ENCODE measurements at regions not wholly inside any gene's neighbourhood (a gene's known extent, or its start where the extent isn't known, plus 50 kb on each side); places are given as distances from the start of the nearest gene placed in this dataset.

DNA sequence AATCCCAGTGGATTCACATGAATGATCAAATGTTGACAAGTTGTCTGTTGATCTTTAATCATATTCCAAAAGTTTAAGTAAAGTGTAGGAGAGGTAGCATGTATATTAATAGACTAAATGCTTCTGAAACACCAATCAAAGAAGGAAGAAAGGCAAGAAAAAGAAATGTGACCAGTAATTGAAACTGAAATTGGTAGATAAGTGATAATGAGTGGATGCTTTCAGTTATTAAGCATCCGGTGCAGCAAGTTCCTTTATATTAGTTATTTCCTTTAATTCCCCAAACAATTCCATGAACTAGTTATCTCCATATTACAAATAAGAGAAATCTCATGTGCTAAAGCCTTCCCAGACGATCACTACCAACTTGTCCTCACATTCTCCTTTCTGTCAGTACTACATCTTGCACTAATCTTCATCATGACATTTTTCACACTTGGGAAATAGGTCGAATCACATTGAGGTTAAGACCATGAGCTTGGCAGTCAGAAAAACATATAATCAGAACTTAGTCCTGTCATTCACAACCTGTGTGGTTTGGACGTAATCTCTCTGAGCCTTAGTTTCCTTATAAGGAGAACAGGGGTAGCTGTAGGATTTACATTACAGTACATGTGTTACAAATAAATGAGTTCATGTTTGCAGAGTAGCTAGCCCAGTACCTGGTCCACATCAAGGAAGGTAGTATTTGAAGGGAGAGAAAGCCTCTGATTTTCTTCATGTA lies 182.1 kb downstream of the NOL4 start:
- Mint-ChIP-seq H3K9me3 (no peaks in the 10 kb centered on the region), H3K27me3 (no peaks in the 10 kb centered on the region), H3K27ac (no peak overlapping the region), H3K4me3 (no peak overlapping the region), H3K4me1 (ENCODE audit: low read depth) (no peaks in the 10 kb centered on the region), H3K36me3 (ENCODE audit: low read depth) (no peaks in the 10 kb centered on the region)
- intact Hi-C loops (cut with micrococcal nuclease): no loop called here

DNA sequence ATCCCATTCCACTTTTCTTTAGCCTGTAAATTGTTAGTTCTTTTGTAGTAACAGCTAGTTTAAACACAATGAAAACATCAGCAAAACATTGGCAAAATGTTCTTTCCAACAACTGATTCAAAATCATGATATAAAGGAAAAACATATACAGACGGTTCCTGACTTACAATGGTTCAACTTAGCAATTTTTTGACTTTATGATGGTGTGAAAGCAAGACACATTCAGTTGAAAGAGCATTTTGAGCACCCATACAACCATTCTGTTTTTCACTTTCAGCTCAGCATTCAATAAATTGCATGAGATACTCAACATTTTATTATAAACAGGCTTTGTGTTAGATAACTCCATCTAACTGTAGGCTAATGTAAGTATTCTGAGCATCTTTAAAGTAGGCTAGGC lies 185.1 kb downstream of the NOL4 start:
- no peak overlapping the region for H3K27ac Mint-ChIP-seq
- H3K4me3 Mint-ChIP-seq: no peak overlapping the region

DNA sequence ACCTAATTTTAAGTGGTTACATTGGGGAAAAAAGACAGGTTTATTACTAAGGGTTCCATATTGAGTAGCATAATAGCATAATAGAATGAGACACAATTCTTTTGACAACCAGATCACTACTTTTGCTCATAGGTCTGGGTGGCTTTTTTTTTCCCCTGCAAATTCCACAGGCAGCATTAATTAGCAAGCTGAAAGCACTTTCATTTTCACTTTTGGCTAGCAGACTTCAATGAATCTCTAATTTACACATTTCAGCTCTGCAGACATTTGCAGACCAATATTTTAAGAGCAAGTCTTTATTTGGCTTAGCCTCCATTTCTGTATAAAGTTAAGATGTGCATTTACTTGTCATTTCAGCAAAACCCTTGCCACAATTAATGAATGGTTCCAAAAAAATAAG lies 185.5 kb downstream of the NOL4 start:
- intact Hi-C loops (cut with micrococcal nuclease): no loop called here
- no peak overlapping the region for H3K27ac Mint-ChIP-seq

More for the DNA sequence above, 185.1 kb downstream of the NOL4 start:
- Mint-ChIP-seq H3K4me1 (ENCODE audit: low read depth) (no peaks in the 10 kb centered on the region), H3K9me3 (no peaks in the 10 kb centered on the region), H3K27me3 (no peaks in the 10 kb centered on the region), H3K36me3 (ENCODE audit: low read depth) (no peaks in the 10 kb centered on the region)
- intact Hi-C loops (cut with micrococcal nuclease): no loop called here

GRCh38 chr18:34038086-34038485 lies 186.6 kb downstream of the NOL4 start:
- H3K27ac Mint-ChIP-seq: no peak overlapping the region
- H3K4me1 Mint-ChIP-seq (ENCODE audit: low read depth): no peaks in the 10 kb centered on the region
- H3K9me3 Mint-ChIP-seq: no peaks in the 10 kb centered on the region
- no peak overlapping the region for H3K4me3 Mint-ChIP-seq
- intact Hi-C loops (cut with micrococcal nuclease): no loop called here
- H3K36me3 Mint-ChIP-seq (ENCODE audit: low read depth): no peaks in the 10 kb centered on the region
- no peaks in the 10 kb centered on the region for H3K27me3 Mint-ChIP-seq

More for the DNA sequence above, 185.5 kb downstream of the NOL4 start:
- Mint-ChIP-seq H3K27me3 (no peaks in the 10 kb centered on the region), H3K4me3 (no peak overlapping the region), H3K4me1 (ENCODE audit: low read depth) (no peaks in the 10 kb centered on the region), H3K36me3 (ENCODE audit: low read depth) (no peaks in the 10 kb centered on the region), H3K9me3 (no peaks in the 10 kb centered on the region)

DNA sequence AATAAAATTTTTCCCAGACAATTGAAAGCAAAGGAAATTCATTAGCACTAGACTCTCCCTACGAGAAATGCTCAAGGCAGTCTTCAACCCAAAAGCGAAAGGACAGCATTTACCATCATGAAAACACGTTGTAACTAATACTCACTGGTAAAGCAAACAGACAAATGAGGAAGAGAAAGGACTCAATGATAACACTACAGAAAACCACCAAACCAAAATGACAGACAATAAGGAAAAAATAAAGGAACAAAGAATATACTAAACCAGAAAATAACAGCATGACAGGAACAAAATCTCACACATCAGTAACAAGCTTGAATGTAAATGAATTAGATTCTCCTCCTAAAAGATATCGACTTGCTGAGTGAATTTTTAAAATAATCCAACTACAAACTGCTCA lies 190.7 kb downstream of the NOL4 start:
- no peaks in the 10 kb centered on the region for H3K4me1 Mint-ChIP-seq (ENCODE audit: low read depth)
- no peaks in the 10 kb centered on the region for H3K36me3 Mint-ChIP-seq (ENCODE audit: low read depth)
- intact Hi-C loops (cut with micrococcal nuclease): no loop called here
- no peaks in the 10 kb centered on the region for H3K9me3 Mint-ChIP-seq
- no peaks in the 10 kb centered on the region for H3K27me3 Mint-ChIP-seq
- no peak overlapping the region for H3K4me3 Mint-ChIP-seq
- no peak overlapping the region for H3K27ac Mint-ChIP-seq

GRCh38 chr18:34031810-34032209 lies 192.9 kb downstream of the NOL4 start:
- Mint-ChIP-seq H3K9me3 (no peaks in the 10 kb centered on the region), H3K4me3 (no peak overlapping the region), H3K36me3 (ENCODE audit: low read depth) (no peaks in the 10 kb centered on the region), H3K27ac (no peak overlapping the region), H3K27me3 (no peaks in the 10 kb centered on the region), H3K4me1 (ENCODE audit: low read depth) (no peaks in the 10 kb centered on the region)
- intact Hi-C loops (cut with micrococcal nuclease): no loop called here

GRCh38 chr18:34028324-34028723 lies 196.4 kb downstream of the NOL4 start:
- intact Hi-C loops (cut with micrococcal nuclease): no loop called here
- Mint-ChIP-seq H3K4me3 (no peak overlapping the region), H3K9me3 (no peaks in the 10 kb centered on the region), H3K4me1 (ENCODE audit: low read depth) (no peaks in the 10 kb centered on the region), H3K27me3 (no peaks in the 10 kb centered on the region), H3K36me3 (ENCODE audit: low read depth) (no peaks in the 10 kb centered on the region), H3K27ac (no peak overlapping the region)

DNA sequence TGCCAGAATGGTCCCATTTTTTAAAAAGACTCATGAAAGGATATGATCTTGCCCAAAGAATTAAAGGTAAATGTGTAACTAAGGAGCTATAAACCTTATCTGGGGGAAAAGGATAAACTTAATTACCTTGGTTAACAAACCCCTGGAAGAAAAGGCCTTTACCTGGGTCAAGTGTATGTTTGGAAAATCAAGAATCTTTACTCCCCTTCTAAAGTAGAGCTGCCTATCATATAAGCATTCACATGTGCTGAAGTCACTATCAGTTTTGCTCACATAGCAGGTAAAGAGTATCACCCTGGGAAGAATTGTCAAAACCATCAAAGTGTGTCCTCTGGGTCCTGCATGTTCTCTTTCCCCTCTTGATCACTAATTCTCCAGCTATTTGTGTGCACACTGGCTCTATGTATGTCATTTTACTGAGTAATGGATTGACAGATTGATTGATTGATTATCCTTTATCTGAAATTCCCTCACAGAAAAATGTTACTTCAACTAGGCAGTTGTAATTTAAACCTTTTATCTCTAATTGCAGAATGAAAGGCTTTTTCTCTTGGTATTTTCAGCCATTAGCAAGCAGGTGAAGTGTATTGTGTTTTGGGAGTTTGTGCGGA lies 199.4 kb downstream of the NOL4 start:
- intact Hi-C loops (cut with micrococcal nuclease): no loop called here
- H3K4me3 Mint-ChIP-seq: no peak overlapping the region
- no peak overlapping the region for H3K27ac Mint-ChIP-seq
- no peaks in the 10 kb centered on the region for H3K4me1 Mint-ChIP-seq (ENCODE audit: low read depth)
- no peaks in the 10 kb centered on the region for H3K36me3 Mint-ChIP-seq (ENCODE audit: low read depth)
- H3K27me3 Mint-ChIP-seq: no peaks in the 10 kb centered on the region
- no peaks in the 10 kb centered on the region for H3K9me3 Mint-ChIP-seq

DNA sequence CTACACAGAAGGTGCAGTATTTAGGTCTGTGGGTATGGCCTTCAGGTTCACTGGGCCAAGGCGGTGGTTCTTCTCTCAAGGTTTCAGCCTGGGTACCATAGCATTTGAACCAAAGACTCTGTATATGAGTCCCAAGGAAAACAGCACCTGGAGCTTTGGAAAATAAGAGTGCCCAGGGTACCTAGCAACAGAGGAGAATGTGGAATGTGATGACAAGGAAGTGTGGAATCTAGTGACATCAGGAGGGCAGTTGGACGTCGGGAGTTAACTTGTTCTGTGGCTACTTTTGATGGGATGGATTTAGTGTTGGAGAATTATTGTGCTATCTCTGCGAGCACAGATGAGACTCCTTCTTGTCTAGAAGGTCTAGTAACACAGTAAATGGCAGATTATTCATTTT lies 201.2 kb downstream of the NOL4 start:
- Mint-ChIP-seq H3K4me3 (no peak overlapping the region), H3K27me3 (no peaks in the 10 kb centered on the region), H3K36me3 (ENCODE audit: low read depth) (no peaks in the 10 kb centered on the region), H3K9me3 (no peaks in the 10 kb centered on the region), H3K4me1 (ENCODE audit: low read depth) (no peaks in the 10 kb centered on the region), H3K27ac (no peak overlapping the region)
- intact Hi-C loops (cut with micrococcal nuclease): no loop called here

DNA sequence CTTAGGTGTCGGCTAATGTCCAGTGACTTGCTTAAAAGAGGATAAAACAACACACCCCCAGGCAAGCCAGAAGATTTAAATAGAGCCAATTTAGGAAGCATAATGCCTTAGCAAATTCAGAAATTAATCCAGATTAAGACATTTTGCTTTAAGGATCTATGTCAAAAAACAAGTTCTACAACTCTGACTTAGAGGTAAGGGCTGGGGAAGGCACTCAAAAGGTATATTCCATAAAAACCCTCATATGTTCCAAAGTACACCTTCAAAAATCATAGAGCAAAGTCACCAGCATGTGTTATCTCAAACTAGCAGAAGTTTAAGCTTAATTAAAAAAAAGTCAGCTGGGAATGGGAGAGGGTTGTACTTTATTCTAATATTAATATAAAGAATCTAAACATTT lies 206.4 kb downstream of the NOL4 start:
- Mint-ChIP-seq H3K27ac (no peak overlapping the region), H3K4me3 (no peak overlapping the region), H3K9me3 (no peaks in the 10 kb centered on the region), H3K36me3 (ENCODE audit: low read depth) (no peaks in the 10 kb centered on the region), H3K27me3 (no peaks in the 10 kb centered on the region), H3K4me1 (ENCODE audit: low read depth) (no peaks in the 10 kb centered on the region)
- intact Hi-C loops (cut with micrococcal nuclease): no loop called here

DNA sequence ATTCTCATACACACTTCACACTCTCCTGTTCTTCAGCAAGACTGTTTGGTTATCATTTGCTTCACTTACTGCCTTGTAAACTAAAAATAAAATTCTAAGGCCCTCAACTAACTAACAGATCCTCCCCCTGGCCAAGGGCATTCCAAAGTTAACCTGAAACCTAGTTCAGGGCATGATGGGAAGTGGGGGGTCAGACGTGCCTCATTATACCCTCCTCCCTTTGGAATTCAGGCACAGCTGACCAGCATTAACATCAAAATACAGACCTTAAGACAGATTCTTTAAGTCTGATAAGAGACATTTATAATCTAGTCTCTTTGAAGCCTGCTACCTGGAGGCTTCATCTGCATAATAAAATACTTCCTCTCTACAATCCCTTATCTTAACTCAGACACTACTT lies 221.0 kb downstream of the NOL4 start:
- intact Hi-C loops (cut with micrococcal nuclease): no loop called here
- Mint-ChIP-seq H3K4me3 (no peak overlapping the region), H3K9me3 (peaks cover 8% of the 10 kb centered on the region), H3K36me3 (ENCODE audit: low read depth) (no peaks in the 10 kb centered on the region), H3K4me1 (ENCODE audit: low read depth) (no peaks in the 10 kb centered on the region), H3K27ac (no peak overlapping the region), H3K27me3 (no peaks in the 10 kb centered on the region)

- intact Hi-C loops (cut with micrococcal nuclease): no loop called here
- Mint-ChIP-seq H3K4me1 (ENCODE audit: low read depth) (no peaks in the 10 kb centered on the region), H3K9me3 (peaks cover 8% of the 10 kb centered on the region), H3K27me3 (no peaks in the 10 kb centered on the region), H3K4me3 (no peak overlapping the region), H3K36me3 (ENCODE audit: low read depth) (no peaks in the 10 kb centered on the region), H3K27ac (no peak overlapping the region)
Observed at GRCh38 chr18:34002130-34002529, 222.6 kb downstream of the NOL4 start.

DNA sequence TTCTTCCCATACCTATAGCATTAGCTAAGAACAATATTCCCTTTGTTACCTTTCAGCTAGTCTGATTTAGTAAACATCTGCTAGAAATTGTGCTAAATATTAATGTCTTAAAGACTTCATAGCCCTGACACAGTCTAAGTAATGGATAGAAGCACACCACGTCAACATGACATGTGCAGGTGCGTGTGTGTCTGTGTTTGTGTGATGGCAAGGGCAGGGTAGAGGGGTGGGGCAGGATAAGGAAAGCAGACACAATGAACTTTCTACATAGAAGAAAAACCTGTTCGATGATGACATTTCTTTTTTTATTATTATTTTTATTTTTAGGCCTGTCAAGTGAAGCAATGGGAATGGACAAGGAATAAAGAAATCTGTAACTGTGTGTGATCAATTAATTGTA lies 223.3 kb downstream of the NOL4 start:
- Mint-ChIP-seq H3K4me1 (ENCODE audit: low read depth) (no peaks in the 10 kb centered on the region), H3K9me3 (peaks cover 8% of the 10 kb centered on the region), H3K4me3 (no peak overlapping the region), H3K36me3 (ENCODE audit: low read depth) (no peaks in the 10 kb centered on the region), H3K27ac (no peak overlapping the region), H3K27me3 (no peaks in the 10 kb centered on the region)
- intact Hi-C loops (cut with micrococcal nuclease): no loop called here

DNA sequence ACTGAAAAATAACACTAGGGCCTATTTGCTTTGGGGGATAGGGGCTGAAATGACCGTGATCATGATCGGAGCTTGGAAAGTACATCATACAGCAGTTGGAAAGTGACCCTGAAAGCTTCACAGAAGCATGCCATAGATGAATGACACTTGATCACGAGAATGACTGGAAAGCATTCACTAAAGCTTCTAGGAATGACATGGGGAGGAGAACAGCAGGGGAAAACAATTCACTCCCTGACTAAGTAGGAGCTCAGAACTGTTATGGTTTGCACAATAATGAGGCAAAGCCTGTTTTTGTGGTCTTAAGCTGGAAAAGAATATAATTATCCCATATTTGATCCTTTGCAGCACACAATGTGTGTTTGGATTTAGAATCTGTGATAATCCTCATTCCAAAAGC lies 237.5 kb downstream of the NOL4 start:
- no peaks in the 10 kb centered on the region for H3K36me3 Mint-ChIP-seq (ENCODE audit: low read depth)
- H3K27me3 Mint-ChIP-seq: no peaks in the 10 kb centered on the region
- no peak overlapping the region for H3K27ac Mint-ChIP-seq
- no peak overlapping the region for H3K4me3 Mint-ChIP-seq
- intact Hi-C loops (cut with micrococcal nuclease): no loop called here
- no peaks in the 10 kb centered on the region for H3K4me1 Mint-ChIP-seq (ENCODE audit: low read depth)
- H3K9me3 Mint-ChIP-seq: peaks cover 18% of the 10 kb centered on the region

DNA sequence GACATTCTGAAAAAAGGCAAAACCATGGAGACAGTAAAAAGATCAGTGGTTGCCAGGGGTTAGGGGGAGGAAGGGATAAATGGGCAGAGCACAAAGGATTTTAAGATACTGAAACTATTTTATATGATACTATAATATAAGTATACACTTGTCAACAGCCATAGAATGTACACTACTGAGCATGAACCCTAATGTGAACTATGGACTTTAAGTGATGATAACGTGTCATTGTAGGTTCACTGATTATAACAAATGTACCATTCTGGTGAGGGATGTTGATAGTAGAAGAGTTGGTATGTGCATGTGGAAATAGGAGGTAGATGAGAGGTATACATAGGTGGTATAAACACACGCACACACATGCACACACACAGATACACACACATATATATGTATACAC lies 241.6 kb downstream of the NOL4 start:
- Mint-ChIP-seq H3K4me1 (ENCODE audit: low read depth) (no peaks in the 10 kb centered on the region), H3K4me3 (no peak overlapping the region), H3K27ac (no peak overlapping the region), H3K36me3 (ENCODE audit: low read depth) (no peaks in the 10 kb centered on the region), H3K27me3 (no peaks in the 10 kb centered on the region), H3K9me3 (peaks cover 18% of the 10 kb centered on the region)
- intact Hi-C loops (cut with micrococcal nuclease): no loop called here

Data from dendritic cell treated with granulocyte-macrophage colony-stimulating factor and Interleukin-4, amounts not matched to agents 40 ng/mL and 50 ng/mL, for 4 days (primary cell).